ENCODE measurements at regions not wholly inside any gene's neighbourhood (a gene's known extent, or its start where the extent isn't known, plus 50 kb on each side); places are given as distances from the start of the nearest gene placed in this dataset.

GRCh38 chr3:18295171-18295920, 129.8 kb downstream of the SATB1 start:
- no peak overlapping the region for H3K4me3 Mint-ChIP-seq
- Histone ChIP-seq H3K27me3 (ENCODE audit: insufficient read depth, low read length) (no peaks in the 10 kb centered on the region), H3K4me1 (ENCODE audit: insufficient read depth, low read length) (no peaks in the 10 kb centered on the region), H3K4me3 (ENCODE audit: low read length in 2 of 2) (no peak overlapping the region), H3K36me3 (ENCODE audit: insufficient read depth, low read length) (no peaks in the 10 kb centered on the region), H3K9me3 (ENCODE audit: control insufficient read depth in 1 of 2, low read length in 2 of 2) (peaks cover 0 to 10% of the 10 kb centered on the region in 2 donors), H3K27ac (ENCODE audit: low read depth, low read length) (no peak overlapping the region)
- H3K9me3 Mint-ChIP-seq, result peaks cover 2 to 27% (median 22%) of the 10 kb centered on the region in 8 donors
- no peaks in the 10 kb centered on the region for H3K36me3 Mint-ChIP-seq
- peaks cover 3 to 5% of the 10 kb centered on the region in 2 donors for H3K27me3 Mint-ChIP-seq
- intact Hi-C loops (cut with micrococcal nuclease), result no loop called here
- ChIA-PET CTCF (ENCODE audit: partially characterized antibody) (no interaction called here), POLR2A (ENCODE audit: partially characterized antibody) (no interaction called here)
- no peak overlapping the region for H3K27ac Mint-ChIP-seq
- no peaks in the 10 kb centered on the region for H3K4me1 Mint-ChIP-seq
- no peak for DNase-seq

GRCh38 chr3:18290157-18290556, 135.0 kb downstream of the SATB1 start:
- Mint-ChIP-seq H3K4me1 (no peaks in the 10 kb centered on the region), H3K9me3 (peaks cover 0 to 3% (median 0%) of the 10 kb centered on the region in 8 donors), H3K27me3 (peaks cover 0 to 6% of the 10 kb centered on the region in 2 donors), H3K4me3 (no peak overlapping the region), H3K27ac (no peak overlapping the region), H3K36me3 (no peaks in the 10 kb centered on the region)
- no peak overlapping the region for H3K27ac ChIP-seq (ENCODE audit: low read depth, low read length)
- no peak for DNase-seq
- H3K4me3 ChIP-seq (ENCODE audit: low read length in 2 of 2), result no peak overlapping the region
- H3K27me3 ChIP-seq (ENCODE audit: insufficient read depth, low read length), result no peaks in the 10 kb centered on the region
- ChIA-PET CTCF (ENCODE audit: partially characterized antibody) (no interaction called here), POLR2A (ENCODE audit: partially characterized antibody) (no interaction called here)
- no peaks in the 10 kb centered on the region for H3K9me3 ChIP-seq (ENCODE audit: control insufficient read depth in 1 of 2, low read length in 2 of 2)
- intact Hi-C loops (cut with micrococcal nuclease), result no loop called here
- no peaks in the 10 kb centered on the region for H3K4me1 ChIP-seq (ENCODE audit: insufficient read depth, low read length)
- H3K36me3 ChIP-seq (ENCODE audit: insufficient read depth, low read length), result no peaks in the 10 kb centered on the region

GRCh38 chr3:18288243-18288642, 136.9 kb downstream of the SATB1 start:
- ChIA-PET CTCF (ENCODE audit: partially characterized antibody) (no interaction called here), POLR2A (ENCODE audit: partially characterized antibody) (no interaction called here)
- no peaks in the 10 kb centered on the region for H3K4me1 Mint-ChIP-seq
- intact Hi-C loops (cut with micrococcal nuclease), result no loop called here
- Histone ChIP-seq H3K27me3 (ENCODE audit: insufficient read depth, low read length) (no peaks in the 10 kb centered on the region), H3K36me3 (ENCODE audit: insufficient read depth, low read length) (no peaks in the 10 kb centered on the region), H3K4me3 (ENCODE audit: low read length in 2 of 2) (no peak overlapping the region), H3K27ac (ENCODE audit: low read depth, low read length) (no peak overlapping the region), H3K9me3 (ENCODE audit: control insufficient read depth in 1 of 2, low read length in 2 of 2) (no peaks in the 10 kb centered on the region), H3K4me1 (ENCODE audit: insufficient read depth, low read length) (no peaks in the 10 kb centered on the region)
- no peak for DNase-seq
- no peaks in the 10 kb centered on the region for H3K36me3 Mint-ChIP-seq
- peaks cover 0 to 6% of the 10 kb centered on the region in 2 donors for H3K27me3 Mint-ChIP-seq
- H3K9me3 Mint-ChIP-seq, result peaks cover 0 to 2% (median 0%) of the 10 kb centered on the region in 8 donors
- H3K4me3 Mint-ChIP-seq, result no peak overlapping the region
- H3K27ac Mint-ChIP-seq, result no peak overlapping the region

- H3K36me3 Mint-ChIP-seq, result no peaks in the 10 kb centered on the region
- no peak overlapping the region for H3K4me3 ChIP-seq (ENCODE audit: low read length in 2 of 2)
- H3K4me3 Mint-ChIP-seq, result no peak overlapping the region
- H3K9me3 ChIP-seq (ENCODE audit: control insufficient read depth in 1 of 2, low read length in 2 of 2), result no peaks in the 10 kb centered on the region
- no peaks in the 10 kb centered on the region for H3K4me1 ChIP-seq (ENCODE audit: insufficient read depth, low read length)
- ChIA-PET CTCF (ENCODE audit: partially characterized antibody) (no interaction called here), POLR2A (ENCODE audit: partially characterized antibody) (no interaction called here)
- no peak for DNase-seq
- H3K4me1 Mint-ChIP-seq, result no peaks in the 10 kb centered on the region
- H3K36me3 ChIP-seq (ENCODE audit: insufficient read depth, low read length), result no peaks in the 10 kb centered on the region
- H3K27me3 ChIP-seq (ENCODE audit: insufficient read depth, low read length), result no peaks in the 10 kb centered on the region
- H3K9me3 Mint-ChIP-seq, result peaks cover 0 to under 1% (median 0%) of the 10 kb centered on the region in 8 donors
- H3K27me3 Mint-ChIP-seq, result peaks cover 1 to 4% of the 10 kb centered on the region in 2 donors
- intact Hi-C loops (cut with micrococcal nuclease), result no loop called here
- H3K27ac Mint-ChIP-seq, result no peak overlapping the region
- H3K27ac ChIP-seq (ENCODE audit: low read depth, low read length), result no peak overlapping the region
These were observed 140.4 kb downstream of the SATB1 start for GRCh38 chr3:18284716-18285115.

- H3K27ac Mint-ChIP-seq, result no peak overlapping the region
- H3K36me3 Mint-ChIP-seq, result no peaks in the 10 kb centered on the region
- no peak overlapping the region for H3K4me3 Mint-ChIP-seq
- H3K36me3 ChIP-seq (ENCODE audit: insufficient read depth, low read length), result no peaks in the 10 kb centered on the region
- H3K27me3 Mint-ChIP-seq, result peaks cover 0 to 4% of the 10 kb centered on the region in 2 donors
- CTCF ChIA-PET (ENCODE audit: partially characterized antibody), result no interaction called here
- no peaks in the 10 kb centered on the region for H3K27me3 ChIP-seq (ENCODE audit: insufficient read depth, low read length)
- peaks cover 0 to 2% (median 0%) of the 10 kb centered on the region in 8 donors for H3K9me3 Mint-ChIP-seq
- intact Hi-C loops (cut with micrococcal nuclease), result no loop called here
- no peaks in the 10 kb centered on the region for H3K4me1 ChIP-seq (ENCODE audit: insufficient read depth, low read length)
- H3K4me1 Mint-ChIP-seq, result no peaks in the 10 kb centered on the region
- H3K27ac ChIP-seq (ENCODE audit: low read depth, low read length), result no peak overlapping the region
- no peak for DNase-seq
- H3K9me3 ChIP-seq (ENCODE audit: control insufficient read depth in 1 of 2, low read length in 2 of 2), result no peaks in the 10 kb centered on the region
- POLR2A ChIA-PET (ENCODE audit: partially characterized antibody), result no interaction called here
- no peak overlapping the region for H3K4me3 ChIP-seq (ENCODE audit: low read length in 2 of 2)
These were observed 141.5 kb downstream of the SATB1 start for GRCh38 chr3:18283680-18284079.

- Mint-ChIP-seq H3K4me1 (no peaks in the 10 kb centered on the region), H3K9me3 (peaks cover 0 to 2% (median 0%) of the 10 kb centered on the region in 8 donors), H3K36me3 (no peaks in the 10 kb centered on the region), H3K27me3 (peaks cover 0 to 4% of the 10 kb centered on the region in 2 donors), H3K27ac (no peak overlapping the region), H3K4me3 (no peak overlapping the region)
- H3K4me3 ChIP-seq (ENCODE audit: low read length in 2 of 2), result no peak overlapping the region
- DNase-seq, result no peak
- no peaks in the 10 kb centered on the region for H3K36me3 ChIP-seq (ENCODE audit: insufficient read depth, low read length)
- H3K9me3 ChIP-seq (ENCODE audit: control insufficient read depth in 1 of 2, low read length in 2 of 2), result no peaks in the 10 kb centered on the region
- CTCF ChIA-PET (ENCODE audit: partially characterized antibody), result no interaction called here
- H3K27ac ChIP-seq (ENCODE audit: low read depth, low read length), result no peak overlapping the region
- POLR2A ChIA-PET (ENCODE audit: partially characterized antibody), result no interaction called here
- no peaks in the 10 kb centered on the region for H3K4me1 ChIP-seq (ENCODE audit: insufficient read depth, low read length)
- H3K27me3 ChIP-seq (ENCODE audit: insufficient read depth, low read length), result no peaks in the 10 kb centered on the region
- intact Hi-C loops (cut with micrococcal nuclease), result no loop called here
These were observed 142.6 kb downstream of the SATB1 start for GRCh38 chr3:18282507-18282906.

- no peak overlapping the region for H3K4me3 Mint-ChIP-seq
- no peaks in the 10 kb centered on the region for H3K4me1 ChIP-seq (ENCODE audit: insufficient read depth, low read length)
- no peaks in the 10 kb centered on the region for H3K9me3 ChIP-seq (ENCODE audit: control insufficient read depth in 1 of 2, low read length in 2 of 2)
- no peaks in the 10 kb centered on the region for H3K36me3 Mint-ChIP-seq
- no peaks in the 10 kb centered on the region for H3K4me1 Mint-ChIP-seq
- intact Hi-C loops (cut with micrococcal nuclease), result no loop called here
- no peak overlapping the region for H3K27ac Mint-ChIP-seq
- ChIA-PET CTCF (ENCODE audit: partially characterized antibody) (no interaction called here), POLR2A (ENCODE audit: partially characterized antibody) (no interaction called here)
- no peaks in the 10 kb centered on the region for H3K36me3 ChIP-seq (ENCODE audit: insufficient read depth, low read length)
- H3K27me3 Mint-ChIP-seq, result peaks cover 0 to 4% of the 10 kb centered on the region in 2 donors
- DNase-seq, result no peak
- H3K9me3 Mint-ChIP-seq, result peaks cover 0 to 3% (median 0%) of the 10 kb centered on the region in 8 donors
- H3K27ac ChIP-seq (ENCODE audit: low read depth, low read length), result no peak overlapping the region
- H3K4me3 ChIP-seq (ENCODE audit: low read length in 2 of 2), result no peak overlapping the region
- no peaks in the 10 kb centered on the region for H3K27me3 ChIP-seq (ENCODE audit: insufficient read depth, low read length)
These were observed 145.9 kb downstream of the SATB1 start for GRCh38 chr3:18279226-18279737.

All from CD4-positive, alpha-beta memory T cell (primary cell).